Kidney tubule cell (primary cell): ENCODE measurements at regions not wholly inside any gene's neighbourhood (a gene's known extent, or its start where the extent isn't known, plus 50 kb on each side); places are given as distances from the start of the nearest gene placed in this dataset.
A peak's percentile ranks its signal among the peaks of the same experiment; 100 is the strongest.

Source experiments
- DNase-seq: peaks from one replicate; pipeline ENCODE4 v3.0.0-alpha.2; 2018; ENCODE audit warnings: low spot score

GRCh38 chr5:146940295-146940694 lies 61.7 kb upstream of the PPP2R2B start:
- no peak for DNase-seq

GRCh38 chr5:146944019-146944418 lies 65.5 kb upstream of the PPP2R2B start:
- DNase-seq = no peak

- DNase-seq = no peak
Observed at GRCh38 chr5:146944764-146945616, 66.4 kb upstream of the PPP2R2B start.

- no peak for DNase-seq
Observed at GRCh38 chr5:146945617-146946084, 67.1 kb upstream of the PPP2R2B start.

- DNase-seq = peak; percentile 20
Observed at GRCh38 chr5:146947181-146947941, 68.8 kb upstream of the PPP2R2B start.

- peak; percentile 62 for DNase-seq
Observed at GRCh38 chr5:146948666-146949065, 70.1 kb upstream of the PPP2R2B start.

GRCh38 chr5:146952168-146952567 lies 73.6 kb upstream of the PPP2R2B start:
- DNase-seq = no peak

- DNase-seq = no peak
Observed at GRCh38 chr5:146956217-146956616, 77.7 kb upstream of the PPP2R2B start.

- DNase-seq = no peak
Observed at GRCh38 chr5:146959360-146959759, 80.8 kb upstream of the PPP2R2B start.

GRCh38 chr5:146962801-146963355 lies 84.3 kb upstream of the PPP2R2B start:
- peak; percentile 78 for DNase-seq

GRCh38 chr5:146965761-146966659 lies 87.5 kb upstream of the PPP2R2B start:
- peak; percentile 80 for DNase-seq

GRCh38 chr5:146967646-146968045 lies 89.1 kb upstream of the PPP2R2B start:
- no peak for DNase-seq

GRCh38 chr5:146971401-146971800 lies 92.8 kb upstream of the PPP2R2B start:
- no peak for DNase-seq

- DNase-seq = no peak
Observed at GRCh38 chr5:146986469-146986868, 107.9 kb upstream of the PPP2R2B start.

- DNase-seq = no peak
Observed at GRCh38 chr5:146993876-146994530, 115.4 kb upstream of the PPP2R2B start.

- DNase-seq = peak; percentile 11
Observed at GRCh38 chr5:146995878-146996277, 117.3 kb upstream of the PPP2R2B start.

- no peak for DNase-seq
Observed at GRCh38 chr5:147015405-147015804, 136.8 kb upstream of the PPP2R2B start.

- no peak for DNase-seq
Observed at GRCh38 chr5:147017191-147017590, 138.6 kb upstream of the PPP2R2B start.

GRCh38 chr5:147017621-147018020 lies 139.1 kb upstream of the PPP2R2B start:
- DNase-seq = no peak

- DNase-seq = no peak
Observed at GRCh38 chr5:147018812-147019211, 140.3 kb upstream of the PPP2R2B start.

GRCh38 chr5:147036691-147037245 lies 158.2 kb upstream of the PPP2R2B start:
- DNase-seq = no peak
